Sigmoid colon (tissue), 6 donors: ENCODE measurements at regions not wholly inside any gene's neighbourhood (a gene's known extent, or its start where the extent isn't known, plus 50 kb on each side); places are given as distances from the start of the nearest gene placed in this dataset.

ENCODE experiments used
- DNase-seq: peaks from one replicate; pipeline ENCODE4 v3.0.0-alpha.2; 2019
- H3K27ac ChIP-seq, 4 donors: fragments of 200-600 bp; sonication (generic); one replicate each; pipeline ENCODE4 v1.5.1; 2016 to 2019; ENCODE audit warnings: mild to moderate bottlenecking in 1 of 4
- H3K27me3 ChIP-seq, 3 donors: fragments of 200-600 bp; sonication (generic); one replicate each; pipeline ENCODE4 v1.5.1; 2019; ENCODE audit warnings: mild to moderate bottlenecking in 1 of 3
- H3K36me3 ChIP-seq, 4 donors: fragments of 200-600 bp; sonication (generic); one replicate each; pipeline ENCODE4 v1.5.1; 2016 to 2019
- H3K4me1 ChIP-seq, 4 donors: fragments of 200-600 bp; sonication (generic); one replicate each; pipeline ENCODE4 v1.5.1; 2017 to 2019
- H3K4me3 ChIP-seq, 4 donors: fragments of 200-600 bp; sonication (generic); one replicate each; pipeline ENCODE4 v1.5.1; 2017 to 2019; ENCODE audit warnings: mild to moderate bottlenecking in 2 of 4, moderate library complexity in 1 of 4
- H3K9me3 ChIP-seq, 4 donors: fragments of 200-600 bp in 3 of 4; sonication (generic) in 3 of 4; one replicate each; pipeline versions ENCODE4 v1.5.1 to v1.6.1; 2013 to 2019
- CTCF ChIP-seq, 4 experiments: fragments of 450-650 bp in 3 of 4; fragments of 200-600 bp in 1 of 4; IDR thresholded peaks; one replicate each; pipeline ENCODE4 v1.5.1; 2016 to 2019; ENCODE audit warnings: antibody characterized with exemption in 4 of 4, mild to moderate bottlenecking in 3 of 4, moderate library complexity in 2 of 4
- EP300 ChIP-seq, 4 donors: sonication (generic); formaldehyde crosslinking; IDR thresholded peaks; one replicate each; pipeline ENCODE4 v1.6.1; 2017; ENCODE audit warnings: antibody characterized with exemption in 4 of 4
- POLR2A ChIP-seq, 2 donors: fragments of 450-650 bp; IDR thresholded peaks; one replicate each; pipeline ENCODE4 v1.6.1; 2016; ENCODE audit warnings: antibody characterized with exemption in 2 of 2, mild to moderate bottlenecking in 2 of 2, moderate library complexity in 2 of 2
- POLR2AphosphoS5 ChIP-seq, 4 donors: sonication (generic); formaldehyde crosslinking; IDR thresholded peaks; one replicate each; pipeline ENCODE4 v1.6.1; 2017; ENCODE audit warnings: antibody characterized with exemption in 4 of 4
- WGBS, 2 donors: extraction: QIAGEN DNeasy Blood & Tissue Kit; methylation state at CpG; one replicate each; pipeline ENCODE4 v1.1.7; 2013; 5-methylcytosine and 5-hydroxymethylcytosine counted together
- intact Hi-C: fragments of 100-400 bp; cut with DNase I; formaldehyde crosslinking; loops from one replicate; pipeline ENCODE4 v1.15.1; 2023
- donor health status: healthy with polysubstance abuse.
- donor health status: healthy.

- intact Hi-C loops: no loop called here
- Histone ChIP-seq H3K4me3 (no peak overlapping the region), H3K36me3 (no peaks in the 10 kb centered on the region), H3K9me3 (no peaks in the 10 kb centered on the region), H3K27ac (no peak overlapping the region), H3K27me3 (no peaks in the 10 kb centered on the region), H3K4me1 (peaks cover 0 to 18% (median 15%) of the 10 kb centered on the region in 4 donors)
- no peak for TF ChIP-seq CTCF (IDR thresholded peaks at IDR 0.05)
- TF ChIP-seq POLR2A (IDR thresholded peaks at IDR 0.05): no peak
- TF ChIP-seq EP300 (IDR thresholded peaks at IDR 0.05): no peak
- TF ChIP-seq POLR2AphosphoS5 (IDR thresholded peaks at IDR 0.05): no peak
- DNase-seq: no peak
- 79 to 95% methylated on average over 3 of the region's 3 CpGs for WGBS, 2 donors
Observed at GRCh38 chr2:23273786-23274185, 111.2 kb upstream of the KLHL29 start.

- H3K27me3 ChIP-seq: no peaks in the 10 kb centered on the region
- intact Hi-C loops: no loop called here
Observed at GRCh38 chr2:23280401-23280800, 104.6 kb upstream of the KLHL29 start.

GRCh38 chr2:23283653-23284052 is 101.3 kb upstream of the KLHL29 start:
- intact Hi-C loops: no loop called here
- Histone ChIP-seq H3K36me3 (no peaks in the 10 kb centered on the region), H3K4me3 (no peak overlapping the region), H3K27me3 (no peaks in the 10 kb centered on the region), H3K9me3 (no peaks in the 10 kb centered on the region), H3K4me1 (peaks cover 0 to 53% (median 43%) of the 10 kb centered on the region in 4 donors), H3K27ac (no peak overlapping the region)
- DNase-seq: no peak
- whole genome bisulfite sequencing, 2 donors: 71 to 89% methylated on average over 3 of the region's 3 CpGs
- TF ChIP-seq CTCF (IDR thresholded peaks at IDR 0.05): no peak
- peak in 2 of 4 donors; percentile 51 to 73 for TF ChIP-seq POLR2AphosphoS5 (IDR thresholded peaks at IDR 0.05)

More at GRCh38 chr2:23280401-23280800, 104.6 kb upstream of the KLHL29 start:
- WGBS, 2 donors: 89 to 92% methylated on average over 2 of the region's 2 CpGs
- H3K4me3 ChIP-seq: no peak overlapping the region
- H3K36me3 ChIP-seq: no peaks in the 10 kb centered on the region
- no peak for DNase-seq
- peaks cover 0 to 20% (median 13%) of the 10 kb centered on the region in 4 donors for H3K4me1 ChIP-seq
- H3K9me3 ChIP-seq: no peaks in the 10 kb centered on the region
- TF ChIP-seq POLR2AphosphoS5 (IDR thresholded peaks at IDR 0.05) (no peak), POLR2A (IDR thresholded peaks at IDR 0.05) (no peak), CTCF (IDR thresholded peaks at IDR 0.05) (no peak), EP300 (IDR thresholded peaks at IDR 0.05) (no peak)
- no peak overlapping the region for H3K27ac ChIP-seq

GRCh38 chr2:23285091-23285800 is 99.7 kb upstream of the KLHL29 start:
- no peak for DNase-seq
- no peak overlapping the region for H3K4me3 ChIP-seq
- no peaks in the 10 kb centered on the region for H3K27me3 ChIP-seq
- intact Hi-C loops: no loop called here
- 76 to 93% methylated on average over 1 of the region's 1 CpG for WGBS, 2 donors
- TF ChIP-seq EP300 (IDR thresholded peaks at IDR 0.05): no peak
- peak in 1 of 4 donors; percentile 43 for TF ChIP-seq POLR2AphosphoS5 (IDR thresholded peaks at IDR 0.05)
- no peak for TF ChIP-seq CTCF (IDR thresholded peaks at IDR 0.05)
- no peak for TF ChIP-seq POLR2A (IDR thresholded peaks at IDR 0.05)
- peak overlapping the region; percentile 78 to 86 (median 82) for H3K27ac ChIP-seq
- no peaks in the 10 kb centered on the region for H3K9me3 ChIP-seq
- no peaks in the 10 kb centered on the region for H3K36me3 ChIP-seq
- peaks cover 0 to 57% (median 46%) of the 10 kb centered on the region in 4 donors for H3K4me1 ChIP-seq
